LNCAP (cell line): ENCODE measurements at regions not wholly inside any gene's neighbourhood (a gene's known extent, or its start where the extent isn't known, plus 50 kb on each side); places are given as distances from the start of the nearest gene placed in this dataset.

Experiments used
- TF ChIP-seq, protein P1 (sequence below): fragments of 450-650 bp; IDR thresholded peaks from 2 replicates; pipeline ENCODE4 v1.5.1; 2017; ENCODE audit warnings: mild to moderate bottlenecking

DNA sequence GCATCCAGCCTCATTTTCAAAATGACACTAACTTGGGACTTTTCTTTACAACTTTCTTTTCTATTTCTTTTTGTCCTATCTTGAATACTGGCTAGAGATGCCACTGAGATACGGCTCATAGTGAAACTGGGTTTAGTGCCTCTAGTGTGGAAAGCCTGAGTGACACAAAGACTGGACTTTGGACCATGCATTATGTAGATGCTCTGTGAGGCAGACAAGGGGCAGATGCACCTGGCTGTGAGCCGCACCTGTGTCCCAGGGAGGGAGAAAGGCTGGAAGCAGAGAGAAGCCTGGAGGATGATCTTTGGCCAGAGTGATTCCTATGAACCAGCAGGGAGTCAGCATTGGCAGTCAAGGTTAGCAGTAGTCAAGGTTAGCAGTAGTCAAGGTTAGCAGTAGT lies 852.3 kb upstream of the TMEM132C start:
- TF ChIP-seq, protein P1, sequence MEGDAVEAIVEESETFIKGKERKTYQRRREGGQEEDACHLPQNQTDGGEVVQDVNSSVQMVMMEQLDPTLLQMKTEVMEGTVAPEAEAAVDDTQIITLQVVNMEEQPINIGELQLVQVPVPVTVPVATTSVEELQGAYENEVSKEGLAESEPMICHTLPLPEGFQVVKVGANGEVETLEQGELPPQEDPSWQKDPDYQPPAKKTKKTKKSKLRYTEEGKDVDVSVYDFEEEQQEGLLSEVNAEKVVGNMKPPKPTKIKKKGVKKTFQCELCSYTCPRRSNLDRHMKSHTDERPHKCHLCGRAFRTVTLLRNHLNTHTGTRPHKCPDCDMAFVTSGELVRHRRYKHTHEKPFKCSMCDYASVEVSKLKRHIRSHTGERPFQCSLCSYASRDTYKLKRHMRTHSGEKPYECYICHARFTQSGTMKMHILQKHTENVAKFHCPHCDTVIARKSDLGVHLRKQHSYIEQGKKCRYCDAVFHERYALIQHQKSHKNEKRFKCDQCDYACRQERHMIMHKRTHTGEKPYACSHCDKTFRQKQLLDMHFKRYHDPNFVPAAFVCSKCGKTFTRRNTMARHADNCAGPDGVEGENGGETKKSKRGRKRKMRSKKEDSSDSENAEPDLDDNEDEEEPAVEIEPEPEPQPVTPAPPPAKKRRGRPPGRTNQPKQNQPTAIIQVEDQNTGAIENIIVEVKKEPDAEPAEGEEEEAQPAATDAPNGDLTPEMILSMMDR, result no peak

DNA sequence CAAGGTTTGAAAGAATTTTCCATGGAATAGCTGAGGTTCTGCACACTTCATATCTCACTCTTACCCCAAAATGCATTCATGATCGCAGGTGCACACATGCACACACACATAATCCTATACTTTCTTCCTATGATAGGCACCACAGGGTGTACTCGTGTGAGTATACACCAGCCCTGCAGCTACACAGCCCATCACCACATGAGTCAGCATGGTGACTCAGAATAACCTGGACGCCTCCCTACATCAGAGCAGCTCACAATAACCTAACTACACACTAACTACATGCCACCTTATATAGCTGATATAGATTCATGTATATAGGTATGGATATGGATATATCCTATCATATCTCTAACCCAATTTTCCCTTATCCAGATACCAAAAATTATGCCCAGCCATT lies 850.2 kb upstream of the TMEM132C start:
- TF ChIP-seq, protein P1, result no peak

DNA sequence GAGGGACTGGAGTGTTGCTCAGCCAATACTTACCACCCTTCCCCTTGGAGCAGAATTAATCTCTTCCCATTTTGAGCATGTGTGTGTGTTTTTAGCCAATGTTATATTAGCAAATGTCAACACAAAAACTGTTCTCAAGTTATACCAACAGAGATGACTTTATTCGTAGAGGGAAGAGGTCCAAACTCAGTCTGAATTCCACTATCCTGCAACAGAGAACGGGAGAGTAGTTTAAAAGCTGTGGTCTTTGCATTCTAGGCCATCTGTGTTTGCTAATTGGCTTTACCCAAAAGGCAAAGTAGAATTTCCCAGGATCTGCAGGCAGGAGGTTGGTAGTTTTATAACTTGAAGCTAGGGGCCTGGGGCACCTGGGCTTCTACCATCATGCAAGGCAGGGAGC lies 847.9 kb upstream of the TMEM132C start:
- TF ChIP-seq, protein P1, result no peak

DNA sequence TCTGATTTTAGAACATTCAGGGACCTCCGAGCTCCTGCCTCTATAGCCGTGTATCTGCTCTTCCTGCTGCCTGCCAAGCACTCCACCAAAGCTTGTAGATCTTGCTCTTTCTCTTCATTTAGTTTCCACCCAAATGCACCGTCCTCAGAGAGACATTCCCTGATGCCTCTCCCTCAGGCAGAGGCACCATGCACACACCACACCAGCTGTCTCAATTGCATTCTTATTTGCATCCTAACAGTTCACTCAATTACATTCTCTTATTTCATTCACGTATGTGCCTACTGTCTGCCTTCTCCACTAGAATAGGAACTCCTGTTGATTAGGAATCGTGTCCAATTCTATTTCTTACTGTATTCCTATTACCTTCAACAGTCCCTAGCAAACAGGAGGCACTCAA lies 845.4 kb upstream of the TMEM132C start:
- TF ChIP-seq, protein P1, result no peak

DNA sequence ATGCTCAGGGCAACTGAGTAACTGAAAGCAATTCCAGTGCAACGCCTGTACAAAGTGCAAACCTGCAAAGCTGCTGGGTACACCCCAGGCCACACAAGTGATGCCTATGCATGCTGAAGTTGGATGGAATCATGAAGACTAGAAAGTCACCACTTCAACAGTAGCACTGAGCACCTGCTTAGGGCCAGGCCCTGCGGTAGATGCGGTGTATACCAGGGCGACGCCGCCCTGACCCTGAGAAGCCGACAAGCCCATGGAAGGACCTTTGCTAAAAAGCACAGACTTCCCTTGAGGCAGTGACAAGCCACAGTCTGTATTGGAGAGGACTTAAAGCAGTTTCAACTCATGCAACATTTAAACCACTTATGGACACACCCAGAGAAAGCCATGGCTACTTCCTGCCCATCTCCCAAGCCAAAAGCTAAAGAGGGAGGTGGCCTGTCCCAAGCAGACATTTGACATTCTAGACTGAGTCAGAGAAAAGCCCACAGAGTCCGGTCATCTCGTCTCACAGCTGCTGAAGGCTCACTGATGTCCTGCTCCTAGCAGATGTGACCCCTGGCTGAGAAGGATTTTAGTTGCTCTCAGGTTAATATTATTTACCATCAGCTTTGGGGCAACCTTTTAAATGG lies 843.9 kb upstream of the TMEM132C start:
- TF ChIP-seq, protein P1, result no peak

DNA sequence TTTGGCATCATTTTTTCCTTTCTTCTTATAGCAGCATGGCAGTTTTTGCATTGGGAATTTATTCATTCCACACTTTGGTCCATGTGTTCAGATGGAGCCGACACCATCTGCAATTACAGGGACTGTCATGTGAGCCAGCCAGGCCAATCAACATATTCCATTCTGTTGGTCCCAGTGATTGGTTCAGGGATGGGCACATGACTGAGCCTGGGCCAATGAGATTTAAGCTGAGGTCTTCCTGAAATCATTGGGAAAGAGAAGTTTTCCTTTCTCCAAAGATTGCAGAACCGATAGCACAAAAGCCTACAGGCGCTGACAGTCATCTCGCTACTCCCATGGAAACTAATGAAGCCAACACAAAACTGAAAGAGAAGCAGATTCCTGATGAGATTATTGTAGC lies 841.5 kb upstream of the TMEM132C start:
- TF ChIP-seq, protein P1, result no peak

DNA sequence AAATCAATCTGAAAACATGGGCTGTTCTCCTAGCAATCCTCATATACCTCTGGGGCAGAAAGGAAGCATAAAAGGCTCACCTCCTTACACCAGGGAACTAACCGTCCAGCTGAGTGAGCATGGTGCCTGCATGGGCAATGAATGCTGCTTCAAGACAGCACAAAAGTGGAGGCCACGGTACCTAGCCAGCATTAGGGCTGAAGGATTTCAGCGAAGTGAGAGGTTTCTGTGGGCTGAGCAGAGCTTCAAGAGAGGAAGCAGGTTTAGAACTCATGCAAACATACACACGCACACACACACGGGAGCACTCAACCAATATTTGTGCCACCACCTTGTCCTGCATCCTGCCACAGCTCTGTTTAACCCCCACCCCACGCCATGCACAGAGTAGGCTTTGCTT lies 838.5 kb upstream of the TMEM132C start:
- TF ChIP-seq, protein P1, result no peak
